Mucosa of descending colon (tissue), 3 donors: ENCODE measurements at regions not wholly inside any gene's neighbourhood (a gene's known extent, or its start where the extent isn't known, plus 50 kb on each side); places are given as distances from the start of the nearest gene placed in this dataset.

ENCODE experiments used
- ATAC-seq: fragments of 200-7000 bp; cut with Tn5 transposase; one replicate; pipeline ENCODE4 v1.9.1; 2020; ENCODE audit warnings: mild to moderate bottlenecking, moderate library complexity
- DNase-seq, 3 donors: peaks; one replicate each; pipeline ENCODE4 v3.0.0-alpha.2; 2020
- H3K36me3 ChIP-seq: fragments of 200-600 bp; one replicate; pipeline ENCODE4 v1.8.0; 2021; ENCODE audit warnings: low read depth, mild to moderate bottlenecking
- H3K4me1 ChIP-seq: fragments of 200-600 bp; one replicate; pipeline ENCODE4 v1.8.0; 2021; ENCODE audit warnings: low read depth, mild to moderate bottlenecking
- H3K4me3 ChIP-seq: fragments of 200-600 bp; one replicate; pipeline ENCODE4 v1.8.0; 2021; ENCODE audit warnings: mild to moderate bottlenecking
- H3K9me3 ChIP-seq: fragments of 200-600 bp; one replicate; pipeline ENCODE4 v1.8.0; 2021; ENCODE audit warnings: mild to moderate bottlenecking
- intact Hi-C, 2 donors: fragments of 100-400 bp; cut with DNase I in 1 of 2; cut with micrococcal nuclease in 1 of 2; formaldehyde crosslinking; loops; one replicate each; pipeline versions ENCODE4 v1.11.0 to v1.11.1; 2022; cut with DNase I, micrococcal nuclease
- TF ChIP-seq, protein P1 (sequence below): fragments of 200-600 bp; IDR thresholded peaks from one replicate; pipeline ENCODE4 v1.8.0; 2022; ENCODE audit warnings: antibody characterized with exemption, mild to moderate bottlenecking
- donor health status: DM: no; HTN: no; CAD: no; lungs with moderate emphysema.
- donor health status: DM: no; HTN: no; CAD: no.
- donor health status: DM: no; HTN: yes; CAD: no.

GRCh38 chr20:17838921-17839320 is 129.7 kb downstream of the SNX5 start:
- no peak for DNase-seq
- intact Hi-C loops, result no loop called here
- Histone ChIP-seq H3K36me3 (no peaks in the 10 kb centered on the region), H3K4me1 (no peaks in the 10 kb centered on the region), H3K4me3 (no peak overlapping the region), H3K9me3 (no peaks in the 10 kb centered on the region)
- ATAC-seq, result no peak
- TF ChIP-seq, protein P1, sequence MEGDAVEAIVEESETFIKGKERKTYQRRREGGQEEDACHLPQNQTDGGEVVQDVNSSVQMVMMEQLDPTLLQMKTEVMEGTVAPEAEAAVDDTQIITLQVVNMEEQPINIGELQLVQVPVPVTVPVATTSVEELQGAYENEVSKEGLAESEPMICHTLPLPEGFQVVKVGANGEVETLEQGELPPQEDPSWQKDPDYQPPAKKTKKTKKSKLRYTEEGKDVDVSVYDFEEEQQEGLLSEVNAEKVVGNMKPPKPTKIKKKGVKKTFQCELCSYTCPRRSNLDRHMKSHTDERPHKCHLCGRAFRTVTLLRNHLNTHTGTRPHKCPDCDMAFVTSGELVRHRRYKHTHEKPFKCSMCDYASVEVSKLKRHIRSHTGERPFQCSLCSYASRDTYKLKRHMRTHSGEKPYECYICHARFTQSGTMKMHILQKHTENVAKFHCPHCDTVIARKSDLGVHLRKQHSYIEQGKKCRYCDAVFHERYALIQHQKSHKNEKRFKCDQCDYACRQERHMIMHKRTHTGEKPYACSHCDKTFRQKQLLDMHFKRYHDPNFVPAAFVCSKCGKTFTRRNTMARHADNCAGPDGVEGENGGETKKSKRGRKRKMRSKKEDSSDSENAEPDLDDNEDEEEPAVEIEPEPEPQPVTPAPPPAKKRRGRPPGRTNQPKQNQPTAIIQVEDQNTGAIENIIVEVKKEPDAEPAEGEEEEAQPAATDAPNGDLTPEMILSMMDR, result no peak

DNA sequence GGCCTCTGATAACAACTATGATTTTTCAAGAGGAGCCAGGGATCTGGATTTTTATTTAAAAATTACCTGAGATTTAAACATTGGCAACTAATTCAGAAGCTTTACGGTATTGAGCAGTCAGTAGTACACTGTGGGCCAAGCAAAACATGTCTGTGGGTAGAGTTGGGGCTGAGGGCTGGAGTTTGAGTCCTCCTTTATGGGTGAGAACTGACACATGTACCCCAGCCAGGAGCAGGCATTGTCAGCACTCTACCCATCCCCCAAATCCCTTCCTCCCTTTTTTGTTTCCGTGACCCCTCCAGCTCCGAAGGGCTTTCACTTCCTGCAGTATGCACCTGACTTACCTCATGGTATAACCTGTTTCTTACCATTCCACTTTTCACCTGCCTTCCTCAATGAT is 131.4 kb downstream of the SNX5 start:
- H3K36me3 ChIP-seq, result no peaks in the 10 kb centered on the region
- DNase-seq (no peak), ATAC-seq (no peak)
- no peaks in the 10 kb centered on the region for H3K9me3 ChIP-seq
- H3K4me3 ChIP-seq, result no peak overlapping the region
- H3K4me1 ChIP-seq, result no peaks in the 10 kb centered on the region
- intact Hi-C loops, result no loop called here
- TF ChIP-seq, protein P1, result no peak

DNA sequence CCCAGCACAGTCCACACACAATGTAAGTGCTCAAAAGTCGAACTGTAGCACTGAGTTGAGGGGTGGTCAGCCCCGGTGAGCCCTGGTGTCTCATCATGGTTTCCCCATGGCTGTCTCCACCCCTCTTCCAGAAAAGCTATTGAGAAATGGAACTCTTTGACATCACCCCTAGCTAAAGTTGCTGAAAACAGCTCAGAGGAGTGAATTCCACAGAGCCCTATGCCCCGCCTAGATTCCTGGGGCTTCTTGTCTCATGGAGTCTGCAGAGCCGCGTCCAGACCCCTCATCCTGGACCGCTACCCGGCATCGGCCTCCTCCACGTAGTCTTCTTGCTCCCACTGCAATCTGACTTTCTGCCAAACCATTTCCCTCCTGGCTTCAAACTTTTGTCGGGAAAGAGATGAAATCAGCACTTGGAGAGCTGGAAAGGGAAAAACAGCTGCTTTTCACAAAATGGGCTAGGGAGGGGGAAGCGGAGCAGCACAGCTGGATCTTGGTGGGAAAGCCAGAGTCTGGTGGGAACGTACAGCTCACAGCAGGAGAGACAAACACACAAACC is 132.2 kb downstream of the SNX5 start:
- Histone ChIP-seq H3K4me3 (no peak overlapping the region), H3K4me1 (no peaks in the 10 kb centered on the region), H3K9me3 (no peaks in the 10 kb centered on the region), H3K36me3 (no peaks in the 10 kb centered on the region)
- DNase-seq (peak in 1 of 3 donors; percentile 79), ATAC-seq (peak; percentile 66)
- intact Hi-C loops, result no loop called here
- TF ChIP-seq, protein P1, result no peak

DNA sequence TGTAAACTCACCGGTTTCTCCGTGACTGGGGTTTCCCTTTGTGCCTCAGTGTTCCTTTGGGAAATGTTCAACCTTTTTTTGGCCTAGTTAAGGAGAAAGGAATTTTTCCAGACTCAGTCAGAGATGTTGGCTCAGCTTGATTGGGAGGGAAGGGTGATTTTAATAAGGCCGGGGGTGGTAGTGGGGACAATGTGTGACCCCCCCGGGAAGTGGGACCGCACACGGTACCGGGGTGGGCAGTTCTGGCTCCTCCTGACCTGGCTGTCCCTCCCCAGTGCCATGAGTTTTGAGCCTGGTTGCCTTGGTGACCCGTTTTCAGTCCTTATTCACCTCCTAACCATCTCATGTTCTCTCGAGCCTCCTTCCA is 132.7 kb downstream of the SNX5 start:
- TF ChIP-seq, protein P1, result no peak
- Histone ChIP-seq H3K9me3 (no peaks in the 10 kb centered on the region), H3K36me3 (no peaks in the 10 kb centered on the region), H3K4me1 (no peaks in the 10 kb centered on the region), H3K4me3 (no peak overlapping the region)
- no peak for DNase-seq
- intact Hi-C loops, result no loop called here
- ATAC-seq, result no peak

GRCh38 chr20:17835240-17835933 is 133.2 kb downstream of the SNX5 start:
- no peaks in the 10 kb centered on the region for H3K4me1 ChIP-seq
- intact Hi-C loops, result no loop called here
- DNase-seq, result no peak
- no peak overlapping the region for H3K4me3 ChIP-seq
- ATAC-seq, result peak; percentile 35
- H3K9me3 ChIP-seq, result no peaks in the 10 kb centered on the region
- TF ChIP-seq, protein P1, result no peak
- H3K36me3 ChIP-seq, result no peaks in the 10 kb centered on the region
